ENCODE measurements at regions not wholly inside any gene's neighbourhood (a gene's known extent, or its start where the extent isn't known, plus 50 kb on each side); places are given as distances from the start of the nearest gene placed in this dataset.
"Not testable (repeated sequence)": the region's sequence is repeated elsewhere in the genome, so short reads cannot be mapped to it uniquely, and the experiment has no call there.

DNA sequence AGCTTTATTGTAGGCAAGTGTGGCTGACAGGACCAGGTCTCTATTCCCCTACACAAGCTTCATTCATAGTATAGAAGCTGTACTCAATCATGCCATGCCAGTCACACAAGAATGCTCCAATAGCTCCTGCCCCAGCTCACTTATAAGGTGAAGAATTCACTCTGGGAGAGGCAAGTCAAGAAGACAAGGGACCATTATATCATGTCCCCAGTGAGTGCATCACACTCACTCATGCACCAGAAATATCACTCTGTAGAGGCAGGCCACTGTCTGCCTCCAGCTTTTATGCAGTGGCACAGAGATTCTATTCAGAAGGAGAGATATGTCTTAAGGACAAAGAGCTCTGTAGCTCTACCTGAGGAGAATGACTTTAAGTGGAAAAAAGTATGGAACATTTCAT is 263.2 kb downstream of the GJA1 start:
- no peak for TF ChIP-seq SPI1 (IDR thresholded peaks at IDR 0.05; ENCODE audit: borderline replicate concordance, low read depth)
- TF ChIP-seq, protein P1, sequence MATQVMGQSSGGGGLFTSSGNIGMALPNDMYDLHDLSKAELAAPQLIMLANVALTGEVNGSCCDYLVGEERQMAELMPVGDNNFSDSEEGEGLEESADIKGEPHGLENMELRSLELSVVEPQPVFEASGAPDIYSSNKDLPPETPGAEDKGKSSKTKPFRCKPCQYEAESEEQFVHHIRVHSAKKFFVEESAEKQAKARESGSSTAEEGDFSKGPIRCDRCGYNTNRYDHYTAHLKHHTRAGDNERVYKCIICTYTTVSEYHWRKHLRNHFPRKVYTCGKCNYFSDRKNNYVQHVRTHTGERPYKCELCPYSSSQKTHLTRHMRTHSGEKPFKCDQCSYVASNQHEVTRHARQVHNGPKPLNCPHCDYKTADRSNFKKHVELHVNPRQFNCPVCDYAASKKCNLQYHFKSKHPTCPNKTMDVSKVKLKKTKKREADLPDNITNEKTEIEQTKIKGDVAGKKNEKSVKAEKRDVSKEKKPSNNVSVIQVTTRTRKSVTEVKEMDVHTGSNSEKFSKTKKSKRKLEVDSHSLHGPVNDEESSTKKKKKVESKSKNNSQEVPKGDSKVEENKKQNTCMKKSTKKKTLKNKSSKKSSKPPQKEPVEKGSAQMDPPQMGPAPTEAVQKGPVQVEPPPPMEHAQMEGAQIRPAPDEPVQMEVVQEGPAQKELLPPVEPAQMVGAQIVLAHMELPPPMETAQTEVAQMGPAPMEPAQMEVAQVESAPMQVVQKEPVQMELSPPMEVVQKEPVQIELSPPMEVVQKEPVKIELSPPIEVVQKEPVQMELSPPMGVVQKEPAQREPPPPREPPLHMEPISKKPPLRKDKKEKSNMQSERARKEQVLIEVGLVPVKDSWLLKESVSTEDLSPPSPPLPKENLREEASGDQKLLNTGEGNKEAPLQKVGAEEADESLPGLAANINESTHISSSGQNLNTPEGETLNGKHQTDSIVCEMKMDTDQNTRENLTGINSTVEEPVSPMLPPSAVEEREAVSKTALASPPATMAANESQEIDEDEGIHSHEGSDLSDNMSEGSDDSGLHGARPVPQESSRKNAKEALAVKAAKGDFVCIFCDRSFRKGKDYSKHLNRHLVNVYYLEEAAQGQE (IDR thresholded peaks at IDR 0.05; ENCODE audit: insufficient replicate concordance, low read depth), result no peak
- TF ChIP-seq POLR2AphosphoS5 (IDR thresholded peaks at IDR 0.05; ENCODE audit: low read depth), result no peak
- no peak for DNase-seq (ENCODE audit: low read depth in 1 of 2, low spot score in 1 of 2)
- H3K27ac ChIP-seq (replicated peaks), result no peak overlapping the region
- no peak overlapping the region for H3K4me3 ChIP-seq (replicated peaks; ENCODE audit: insufficient read depth, low read length)
- H3K27me3 ChIP-seq (ENCODE audit: insufficient read depth, poor library complexity, severe bottlenecking), result no peaks in the 10 kb centered on the region

DNA sequence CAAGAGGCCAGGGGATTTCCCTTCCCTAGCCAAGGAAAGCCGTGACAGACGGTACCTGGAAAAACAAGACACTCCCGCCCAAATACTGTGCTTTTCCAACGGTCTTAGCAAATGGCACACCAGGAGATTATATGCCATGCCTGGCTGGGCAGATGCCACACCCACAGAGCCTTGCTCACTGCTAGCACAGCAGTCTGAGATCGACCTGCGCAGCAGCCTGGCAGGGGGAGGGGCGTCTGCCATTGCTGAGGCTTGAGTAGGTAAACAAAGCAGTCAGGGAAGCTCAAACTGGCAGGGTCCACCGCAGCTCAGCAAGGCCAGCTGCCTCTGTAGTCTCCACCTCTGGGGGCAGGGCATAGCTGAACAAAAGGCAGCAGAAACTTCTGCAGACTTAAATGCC is 267.7 kb downstream of the GJA1 start:
- H3K4me3 ChIP-seq (replicated peaks; ENCODE audit: insufficient read depth, low read length); DNase-seq (ENCODE audit: low read depth in 1 of 2, low spot score in 1 of 2); H3K27me3 ChIP-seq (ENCODE audit: insufficient read depth, poor library complexity, severe bottlenecking); H3K27ac ChIP-seq (replicated peaks): not testable (repeated sequence)

DNA sequence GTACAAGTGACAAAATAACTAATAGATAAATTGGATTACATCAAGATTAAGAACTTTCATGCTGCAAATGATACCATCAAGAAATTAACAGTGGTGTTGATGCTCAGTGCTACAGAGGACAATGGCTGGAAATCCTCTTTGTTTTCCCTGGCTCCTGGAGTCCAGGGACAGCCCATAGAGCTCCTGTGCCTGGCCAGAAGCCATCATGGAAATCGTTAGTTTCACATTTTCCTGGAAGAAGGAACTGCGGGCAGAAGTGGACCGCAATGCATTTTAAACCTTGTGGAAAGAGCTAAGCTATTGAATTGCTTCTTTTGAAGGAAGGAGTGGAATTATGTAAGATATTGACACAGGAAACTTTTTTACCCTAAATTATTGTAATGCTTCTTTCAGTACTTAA is 276.0 kb downstream of the GJA1 start:
- H3K27me3 ChIP-seq (ENCODE audit: insufficient read depth, poor library complexity, severe bottlenecking), result no peaks in the 10 kb centered on the region
- H3K4me3 ChIP-seq (replicated peaks; ENCODE audit: insufficient read depth, low read length), result no peak overlapping the region
- no peak overlapping the region for H3K27ac ChIP-seq (replicated peaks)
- no peak for DNase-seq (ENCODE audit: low read depth in 1 of 2, low spot score in 1 of 2)
- TF ChIP-seq SPI1 (IDR thresholded peaks at IDR 0.05; ENCODE audit: borderline replicate concordance, low read depth) (no peak), POLR2AphosphoS5 (IDR thresholded peaks at IDR 0.05; ENCODE audit: low read depth) (no peak), GABPA (IDR thresholded peaks at IDR 0.05; ENCODE audit: low read depth) (no peak)
- TF ChIP-seq, protein P2, sequence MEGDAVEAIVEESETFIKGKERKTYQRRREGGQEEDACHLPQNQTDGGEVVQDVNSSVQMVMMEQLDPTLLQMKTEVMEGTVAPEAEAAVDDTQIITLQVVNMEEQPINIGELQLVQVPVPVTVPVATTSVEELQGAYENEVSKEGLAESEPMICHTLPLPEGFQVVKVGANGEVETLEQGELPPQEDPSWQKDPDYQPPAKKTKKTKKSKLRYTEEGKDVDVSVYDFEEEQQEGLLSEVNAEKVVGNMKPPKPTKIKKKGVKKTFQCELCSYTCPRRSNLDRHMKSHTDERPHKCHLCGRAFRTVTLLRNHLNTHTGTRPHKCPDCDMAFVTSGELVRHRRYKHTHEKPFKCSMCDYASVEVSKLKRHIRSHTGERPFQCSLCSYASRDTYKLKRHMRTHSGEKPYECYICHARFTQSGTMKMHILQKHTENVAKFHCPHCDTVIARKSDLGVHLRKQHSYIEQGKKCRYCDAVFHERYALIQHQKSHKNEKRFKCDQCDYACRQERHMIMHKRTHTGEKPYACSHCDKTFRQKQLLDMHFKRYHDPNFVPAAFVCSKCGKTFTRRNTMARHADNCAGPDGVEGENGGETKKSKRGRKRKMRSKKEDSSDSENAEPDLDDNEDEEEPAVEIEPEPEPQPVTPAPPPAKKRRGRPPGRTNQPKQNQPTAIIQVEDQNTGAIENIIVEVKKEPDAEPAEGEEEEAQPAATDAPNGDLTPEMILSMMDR (IDR thresholded peaks at IDR 0.05; ENCODE audit: insufficient read depth, low read length), result no peak
- TF ChIP-seq, protein P1 (IDR thresholded peaks at IDR 0.05; ENCODE audit: insufficient replicate concordance, low read depth), result no peak

DNA sequence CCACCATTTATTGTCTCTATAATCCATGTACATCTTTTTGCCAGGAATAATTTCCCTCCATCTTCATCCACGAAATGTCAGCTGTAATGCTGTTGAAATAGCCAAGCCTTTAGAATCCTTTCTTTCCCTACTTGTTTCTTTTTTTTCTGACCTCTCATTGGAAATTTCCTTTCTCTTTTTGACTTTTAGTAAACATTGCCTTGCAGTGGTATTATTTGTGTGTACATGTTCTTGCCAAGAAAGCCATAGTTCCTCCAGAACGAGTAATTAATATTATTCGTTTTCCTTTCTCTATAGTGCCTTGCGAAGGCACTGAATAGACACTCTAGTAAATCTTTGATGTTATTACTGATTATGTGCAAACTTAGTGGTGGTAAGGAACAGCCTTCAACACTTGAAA is 282.2 kb downstream of the GJA1 start:
- no peak overlapping the region for H3K4me3 ChIP-seq (replicated peaks; ENCODE audit: insufficient read depth, low read length)
- H3K27ac ChIP-seq (replicated peaks), result no peak overlapping the region
- no peak for TF ChIP-seq POLR2AphosphoS5 (IDR thresholded peaks at IDR 0.05; ENCODE audit: low read depth)
- TF ChIP-seq GABPA (IDR thresholded peaks at IDR 0.05; ENCODE audit: low read depth), result no peak
- no peak for TF ChIP-seq SPI1 (IDR thresholded peaks at IDR 0.05; ENCODE audit: borderline replicate concordance, low read depth)
- TF ChIP-seq, protein P1 (IDR thresholded peaks at IDR 0.05; ENCODE audit: insufficient replicate concordance, low read depth), result no peak
- TF ChIP-seq, protein P2 (IDR thresholded peaks at IDR 0.05; ENCODE audit: insufficient read depth, low read length), result no peak
- no peak for DNase-seq (ENCODE audit: low read depth in 1 of 2, low spot score in 1 of 2)
- H3K27me3 ChIP-seq (ENCODE audit: insufficient read depth, poor library complexity, severe bottlenecking), result no peaks in the 10 kb centered on the region

DNA sequence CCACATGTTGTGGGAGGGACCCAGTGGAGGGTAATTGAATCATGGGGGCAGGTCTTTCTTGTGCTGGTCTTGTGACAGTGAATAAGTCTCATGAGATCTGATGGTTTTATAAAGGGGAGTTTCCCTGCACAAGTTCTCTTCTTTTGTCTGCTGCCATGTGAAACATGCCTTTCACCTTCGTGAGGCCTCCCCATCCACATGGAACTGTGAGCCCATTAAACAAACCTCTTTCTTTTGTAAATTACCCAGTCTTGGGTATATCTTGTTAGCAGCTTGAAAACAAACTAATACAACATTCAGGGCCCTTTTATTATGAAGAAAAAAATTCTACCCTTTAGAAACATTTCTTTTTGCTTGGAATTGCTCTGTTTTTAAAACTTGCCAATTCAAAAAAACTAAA is 285.4 kb downstream of the GJA1 start:
- DNase-seq (ENCODE audit: low read depth in 1 of 2, low spot score in 1 of 2); H3K4me3 ChIP-seq (replicated peaks; ENCODE audit: insufficient read depth, low read length); H3K27me3 ChIP-seq (ENCODE audit: insufficient read depth, poor library complexity, severe bottlenecking); H3K27ac ChIP-seq (replicated peaks): not testable (repeated sequence)
